ENCODE measurements at regions not wholly inside any gene's neighbourhood (a gene's known extent, or its start where the extent isn't known, plus 50 kb on each side); places are given as distances from the start of the nearest gene placed in this dataset.

DNA sequence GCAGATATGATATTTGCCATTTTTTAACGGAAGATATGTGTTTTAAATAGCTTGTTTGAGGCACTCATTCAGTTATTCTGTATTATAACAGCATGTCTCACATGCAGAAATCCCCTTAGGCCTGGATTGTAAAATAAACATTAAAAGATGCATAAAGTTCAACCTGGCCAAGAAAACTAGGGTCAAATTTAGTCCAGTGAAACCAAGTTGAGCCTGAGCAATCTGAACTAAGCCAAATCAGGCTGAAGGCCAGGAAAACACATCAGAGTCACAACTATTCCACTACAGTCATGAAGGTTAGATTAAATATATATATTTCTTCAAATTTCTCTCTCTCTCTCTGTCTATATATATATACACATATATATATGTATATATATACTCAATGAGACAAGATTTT, 504.8 kb downstream of the SLITRK1 start:
- no peak overlapping the region for H3K4me3 ChIP-seq
- DNase-seq, result no peak
- H3K27ac ChIP-seq, result no peak overlapping the region

DNA sequence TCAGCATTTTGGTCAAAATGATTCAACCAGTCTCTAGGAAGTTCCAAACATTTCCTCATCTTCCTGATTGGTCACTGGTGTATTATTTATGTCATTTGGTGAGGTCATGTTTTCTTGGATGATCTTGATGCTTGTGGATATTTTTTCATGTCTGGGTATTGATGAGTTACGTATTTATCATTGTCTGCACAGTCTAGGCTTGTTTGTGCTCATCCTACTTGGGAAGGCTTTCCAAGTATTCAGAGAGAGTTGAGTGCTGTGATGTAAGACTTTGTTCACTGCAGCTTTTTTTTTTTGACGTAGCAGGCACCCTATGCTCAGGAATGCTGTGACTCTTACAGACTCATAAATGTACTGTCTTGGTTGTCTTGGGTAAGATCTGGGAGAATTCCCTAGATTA, 509.5 kb downstream of the SLITRK1 start:
- intact Hi-C loops (cut with DNase I; ENCODE audit: low total_unique reads), result no loop called here

More for the DNA sequence above, 504.8 kb downstream of the SLITRK1 start:
- Histone ChIP-seq H3K4me1 (no peaks in the 10 kb centered on the region), H3K27me3 (no peaks in the 10 kb centered on the region), H3K9me3 (no peaks in the 10 kb centered on the region), H3K36me3 (no peaks in the 10 kb centered on the region)
- no peak for TF ChIP-seq POLR2A (IDR thresholded peaks at IDR 0.05)
- TF ChIP-seq, protein P1, sequence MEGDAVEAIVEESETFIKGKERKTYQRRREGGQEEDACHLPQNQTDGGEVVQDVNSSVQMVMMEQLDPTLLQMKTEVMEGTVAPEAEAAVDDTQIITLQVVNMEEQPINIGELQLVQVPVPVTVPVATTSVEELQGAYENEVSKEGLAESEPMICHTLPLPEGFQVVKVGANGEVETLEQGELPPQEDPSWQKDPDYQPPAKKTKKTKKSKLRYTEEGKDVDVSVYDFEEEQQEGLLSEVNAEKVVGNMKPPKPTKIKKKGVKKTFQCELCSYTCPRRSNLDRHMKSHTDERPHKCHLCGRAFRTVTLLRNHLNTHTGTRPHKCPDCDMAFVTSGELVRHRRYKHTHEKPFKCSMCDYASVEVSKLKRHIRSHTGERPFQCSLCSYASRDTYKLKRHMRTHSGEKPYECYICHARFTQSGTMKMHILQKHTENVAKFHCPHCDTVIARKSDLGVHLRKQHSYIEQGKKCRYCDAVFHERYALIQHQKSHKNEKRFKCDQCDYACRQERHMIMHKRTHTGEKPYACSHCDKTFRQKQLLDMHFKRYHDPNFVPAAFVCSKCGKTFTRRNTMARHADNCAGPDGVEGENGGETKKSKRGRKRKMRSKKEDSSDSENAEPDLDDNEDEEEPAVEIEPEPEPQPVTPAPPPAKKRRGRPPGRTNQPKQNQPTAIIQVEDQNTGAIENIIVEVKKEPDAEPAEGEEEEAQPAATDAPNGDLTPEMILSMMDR (IDR thresholded peaks at IDR 0.05), result no peak
- intact Hi-C loops (cut with DNase I; ENCODE audit: low total_unique reads), result no loop called here

DNA sequence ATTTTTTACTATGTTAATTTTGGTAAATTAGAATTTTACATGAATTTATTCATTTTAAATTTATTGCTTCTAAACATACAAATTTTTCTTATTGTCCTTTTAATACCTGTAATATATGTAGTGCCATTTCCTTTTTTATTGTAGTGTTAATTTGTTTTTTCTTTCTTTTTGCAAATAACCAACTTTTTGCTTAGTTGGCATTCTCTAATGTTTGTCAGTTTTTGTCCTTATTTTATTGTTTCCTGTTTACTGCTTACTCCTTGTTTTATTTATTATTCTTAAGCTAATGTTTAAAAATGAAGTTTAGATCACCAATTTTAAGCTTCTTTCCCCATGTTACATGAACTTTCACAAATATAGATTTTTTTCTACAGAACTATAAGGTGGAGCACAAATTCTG, 516.6 kb downstream of the SLITRK1 start:
- no peaks in the 10 kb centered on the region for H3K4me1 ChIP-seq
- no peaks in the 10 kb centered on the region for H3K9me3 ChIP-seq
- DNase-seq, result no peak
- intact Hi-C loops (cut with DNase I; ENCODE audit: low total_unique reads), result no loop called here
- TF ChIP-seq, protein P1 (IDR thresholded peaks at IDR 0.05), result no peak
- TF ChIP-seq POLR2A (IDR thresholded peaks at IDR 0.05), result no peak
- H3K36me3 ChIP-seq, result no peaks in the 10 kb centered on the region
- no peak overlapping the region for H3K4me3 ChIP-seq
- H3K27ac ChIP-seq, result no peak overlapping the region
- no peaks in the 10 kb centered on the region for H3K27me3 ChIP-seq

More for the DNA sequence above, 509.5 kb downstream of the SLITRK1 start:
- H3K9me3 ChIP-seq, result no peaks in the 10 kb centered on the region
- TF ChIP-seq POLR2A (IDR thresholded peaks at IDR 0.05), result no peak
- TF ChIP-seq, protein P1 (IDR thresholded peaks at IDR 0.05), result no peak
- H3K27ac ChIP-seq, result no peak overlapping the region
- H3K27me3 ChIP-seq, result no peaks in the 10 kb centered on the region
- H3K36me3 ChIP-seq, result no peaks in the 10 kb centered on the region
- no peaks in the 10 kb centered on the region for H3K4me1 ChIP-seq
- H3K4me3 ChIP-seq, result no peak overlapping the region
- no peak for DNase-seq

DNA sequence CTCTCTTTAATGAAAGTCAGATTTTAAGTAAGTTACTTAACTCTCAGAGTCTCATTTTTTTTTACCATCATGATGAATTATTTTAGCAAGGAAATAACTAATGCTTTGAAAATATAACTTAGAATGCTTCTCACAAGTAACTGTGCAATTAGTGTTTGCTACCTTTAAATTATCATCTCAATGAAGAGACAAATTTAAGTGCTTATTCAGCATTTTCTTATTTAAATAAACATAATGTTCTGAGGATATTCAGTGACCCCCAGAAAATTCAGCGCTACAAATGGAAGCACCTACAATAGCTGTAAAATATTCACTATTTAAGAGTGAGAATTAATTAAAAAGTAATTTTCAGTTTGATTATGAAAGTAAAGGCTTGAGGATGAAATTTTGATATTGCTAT, 527.2 kb downstream of the SLITRK1 start:
- Histone ChIP-seq H3K36me3 (no peaks in the 10 kb centered on the region), H3K9me3 (no peaks in the 10 kb centered on the region), H3K4me3 (no peak overlapping the region), H3K27ac (no peak overlapping the region), H3K4me1 (no peaks in the 10 kb centered on the region), H3K27me3 (no peaks in the 10 kb centered on the region)
- TF ChIP-seq, protein P1 (IDR thresholded peaks at IDR 0.05), result no peak
- no peak for DNase-seq
- intact Hi-C loops (cut with DNase I; ENCODE audit: low total_unique reads), result no loop called here

DNA sequence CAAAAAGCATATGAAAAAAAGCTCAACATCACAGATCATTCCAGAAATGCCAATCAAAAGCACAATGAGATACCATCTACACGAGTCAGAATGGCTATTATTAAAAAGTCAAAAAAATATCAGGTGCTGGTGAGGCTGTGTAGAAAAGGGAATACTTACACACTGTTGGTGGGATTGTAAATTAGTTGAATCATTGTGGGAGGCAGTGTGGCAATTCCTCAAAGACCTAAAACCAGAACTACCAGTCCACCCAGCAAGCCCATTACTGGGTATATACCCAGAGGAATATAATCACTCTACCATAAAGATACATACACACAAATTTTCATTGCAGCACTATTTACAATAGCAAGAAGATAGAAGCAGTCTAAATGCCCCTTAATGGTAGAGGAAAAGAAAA, 529.9 kb downstream of the SLITRK1 start:
- H3K4me1 ChIP-seq, result no peaks in the 10 kb centered on the region
- DNase-seq, result no peak
- H3K27ac ChIP-seq, result no peak overlapping the region
- no peaks in the 10 kb centered on the region for H3K9me3 ChIP-seq
- TF ChIP-seq POLR2A (IDR thresholded peaks at IDR 0.05), result no peak
- TF ChIP-seq, protein P1 (IDR thresholded peaks at IDR 0.05), result no peak
- no peak overlapping the region for H3K4me3 ChIP-seq
- H3K36me3 ChIP-seq, result no peaks in the 10 kb centered on the region
- H3K27me3 ChIP-seq, result no peaks in the 10 kb centered on the region
- intact Hi-C loops (cut with DNase I; ENCODE audit: low total_unique reads), result no loop called here
